ENCODE measurements at regions not wholly inside any gene's neighbourhood (a gene's known extent, or its start where the extent isn't known, plus 50 kb on each side); places are given as distances from the start of the nearest gene placed in this dataset.

DNA sequence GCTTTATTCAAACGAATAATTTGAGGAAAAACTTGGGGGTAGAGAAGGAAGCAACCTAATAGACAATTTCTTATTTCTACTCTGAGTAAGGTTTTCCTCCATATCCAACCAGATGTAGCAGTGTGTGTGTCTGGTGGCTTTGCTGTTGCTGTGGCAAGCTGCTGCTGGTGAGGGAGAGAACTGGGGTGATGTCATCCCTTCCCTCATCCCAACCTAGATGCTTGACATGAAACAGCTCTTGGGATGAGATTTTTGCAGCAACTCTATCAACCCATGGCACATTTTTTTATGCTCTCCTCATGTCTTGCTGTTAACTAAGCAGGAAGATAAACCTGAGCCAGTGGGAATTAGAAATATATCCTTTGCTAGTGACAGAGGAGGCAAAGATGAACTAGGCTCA lies 135.8 kb downstream of the PCSK1 start:
- RAD21 ChIA-PET (ENCODE audit: unreplicated experiment) = no interaction called here
- 43% methylated on average over 1 of the region's 1 CpG for WGBS (ENCODE audit: insufficient coverage, insufficient replicate concordance, low lambda C conversion rate, missing lambda C conversion rate)
- Histone ChIP-seq H3K4me2 (ENCODE audit: control insufficient read depth, insufficient read depth) (no peak overlapping the region), H3K27ac (ENCODE audit: control insufficient read depth, insufficient read depth) (no peak overlapping the region), H3K4me3 (no peak overlapping the region), H3K4me1 (ENCODE audit: control insufficient read depth, insufficient read depth, low read length) (no peaks in the 10 kb centered on the region), H3K36me3 (ENCODE audit: control insufficient read depth in 2 of 2, insufficient read depth in 2 of 2, low read length in 1 of 2) (no peaks in the 10 kb centered on the region), H3K27me3 (replicated peaks in 1 of 2; ENCODE audit: control insufficient read depth in 2 of 2, insufficient read depth in 2 of 2, low read length in 1 of 2) (no peaks in the 10 kb centered on the region), H3K9me3 (replicated peaks; ENCODE audit: control insufficient read depth, insufficient read depth, low read length) (peaks cover 3% of the 10 kb centered on the region; the same call in 2 of the 3 replicates), H4K20me1 (ENCODE audit: control insufficient read depth, insufficient read depth) (no peaks in the 10 kb centered on the region), H3K9ac (ENCODE audit: control insufficient read depth, insufficient read depth, low read length) (no peak overlapping the region), H3K79me2 (ENCODE audit: control insufficient read depth, insufficient read depth, low read length) (no peaks in the 10 kb centered on the region), H2AFZ (ENCODE audit: control insufficient read depth, low read depth, low read length) (no peak overlapping the region)
- intact Hi-C loops (cut with micrococcal nuclease; ENCODE audit: unreplicated experiment) = no loop called here
- CTCF ChIA-PET = interaction anchor here (1.3 kb wide), 1 partner anchor 142 kb away, joined by 6 read pairs; no protein-coding TSS in a partner anchor
- BruUV-seq (replicated peaks) = no TSS peak
- FAIRE-seq = no peak
- POLR2A ChIA-PET = no interaction called here
- in situ Hi-C loops (cut with MboI) = no loop called here
- ATAC-seq = no peak
- DNase-seq (ENCODE audit: low read depth, low spot score) = no peak
- SMC1A ChIA-PET (ENCODE audit: uncharacterized antibody, unreplicated experiment) = interaction anchor here (0.9 to 1.6 kb wide), 3 partner anchors 12 to 39 kb away, joined by 3 to 4 read pairs (median 3); no protein-coding TSS in a partner anchor
- TF ChIP-seq FOXK2 (IDR thresholded peaks at IDR 0.05) (no peak), BHLHE40 (IDR thresholded peaks at IDR 0.05; ENCODE audit: borderline replicate concordance in 1 of 2, low read depth in 2 of 2, low read length in 1 of 2) (no peak), JUNB (IDR thresholded peaks at IDR 0.05) (no peak), BMI1 (IDR thresholded peaks at IDR 0.05; ENCODE audit: borderline replicate concordance) (no peak), EGR1 (IDR thresholded peaks at IDR 0.05; ENCODE audit: borderline replicate concordance in 1 of 2, low read depth in 2 of 2, low read length in 2 of 2) (no peak), BRCA1 (IDR thresholded peaks at IDR 0.05; ENCODE audit: low read depth, low read length) (no peak), MEF2B (IDR thresholded peaks at IDR 0.05; ENCODE audit: partially characterized antibody, poor library complexity, severe bottlenecking) (no peak), PAX8 (IDR thresholded peaks at IDR 0.05) (no peak)
- TF ChIP-seq, protein P1, sequence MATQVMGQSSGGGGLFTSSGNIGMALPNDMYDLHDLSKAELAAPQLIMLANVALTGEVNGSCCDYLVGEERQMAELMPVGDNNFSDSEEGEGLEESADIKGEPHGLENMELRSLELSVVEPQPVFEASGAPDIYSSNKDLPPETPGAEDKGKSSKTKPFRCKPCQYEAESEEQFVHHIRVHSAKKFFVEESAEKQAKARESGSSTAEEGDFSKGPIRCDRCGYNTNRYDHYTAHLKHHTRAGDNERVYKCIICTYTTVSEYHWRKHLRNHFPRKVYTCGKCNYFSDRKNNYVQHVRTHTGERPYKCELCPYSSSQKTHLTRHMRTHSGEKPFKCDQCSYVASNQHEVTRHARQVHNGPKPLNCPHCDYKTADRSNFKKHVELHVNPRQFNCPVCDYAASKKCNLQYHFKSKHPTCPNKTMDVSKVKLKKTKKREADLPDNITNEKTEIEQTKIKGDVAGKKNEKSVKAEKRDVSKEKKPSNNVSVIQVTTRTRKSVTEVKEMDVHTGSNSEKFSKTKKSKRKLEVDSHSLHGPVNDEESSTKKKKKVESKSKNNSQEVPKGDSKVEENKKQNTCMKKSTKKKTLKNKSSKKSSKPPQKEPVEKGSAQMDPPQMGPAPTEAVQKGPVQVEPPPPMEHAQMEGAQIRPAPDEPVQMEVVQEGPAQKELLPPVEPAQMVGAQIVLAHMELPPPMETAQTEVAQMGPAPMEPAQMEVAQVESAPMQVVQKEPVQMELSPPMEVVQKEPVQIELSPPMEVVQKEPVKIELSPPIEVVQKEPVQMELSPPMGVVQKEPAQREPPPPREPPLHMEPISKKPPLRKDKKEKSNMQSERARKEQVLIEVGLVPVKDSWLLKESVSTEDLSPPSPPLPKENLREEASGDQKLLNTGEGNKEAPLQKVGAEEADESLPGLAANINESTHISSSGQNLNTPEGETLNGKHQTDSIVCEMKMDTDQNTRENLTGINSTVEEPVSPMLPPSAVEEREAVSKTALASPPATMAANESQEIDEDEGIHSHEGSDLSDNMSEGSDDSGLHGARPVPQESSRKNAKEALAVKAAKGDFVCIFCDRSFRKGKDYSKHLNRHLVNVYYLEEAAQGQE (IDR thresholded peaks at IDR 0.05; ENCODE audit: low read depth, low read length) = no peak
- TF ChIP-seq, protein P2, sequence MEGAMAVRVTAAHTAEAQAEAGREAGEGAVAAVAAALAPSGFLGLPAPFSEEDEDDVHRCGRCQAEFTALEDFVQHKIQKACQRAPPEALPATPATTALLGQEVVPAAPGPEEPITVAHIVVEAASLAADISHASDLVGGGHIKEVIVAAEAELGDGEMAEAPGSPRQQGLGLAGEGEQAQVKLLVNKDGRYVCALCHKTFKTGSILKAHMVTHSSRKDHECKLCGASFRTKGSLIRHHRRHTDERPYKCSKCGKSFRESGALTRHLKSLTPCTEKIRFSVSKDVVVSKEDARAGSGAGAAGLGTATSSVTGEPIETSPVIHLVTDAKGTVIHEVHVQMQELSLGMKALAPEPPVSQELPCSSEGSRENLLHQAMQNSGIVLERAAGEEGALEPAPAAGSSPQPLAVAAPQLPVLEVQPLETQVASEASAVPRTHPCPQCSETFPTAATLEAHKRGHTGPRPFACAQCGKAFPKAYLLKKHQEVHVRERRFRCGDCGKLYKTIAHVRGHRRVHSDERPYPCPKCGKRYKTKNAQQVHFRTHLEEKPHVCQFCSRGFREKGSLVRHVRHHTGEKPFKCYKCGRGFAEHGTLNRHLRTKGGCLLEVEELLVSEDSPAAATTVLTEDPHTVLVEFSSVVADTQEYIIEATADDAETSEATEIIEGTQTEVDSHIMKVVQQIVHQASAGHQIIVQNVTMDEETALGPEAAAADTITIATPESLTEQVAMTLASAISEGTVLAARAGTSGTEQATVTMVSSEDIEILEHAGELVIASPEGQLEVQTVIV (IDR thresholded peaks at IDR 0.05; ENCODE audit: borderline replicate concordance, partially characterized antibody) = no peak
- TF ChIP-seq, protein P3, sequence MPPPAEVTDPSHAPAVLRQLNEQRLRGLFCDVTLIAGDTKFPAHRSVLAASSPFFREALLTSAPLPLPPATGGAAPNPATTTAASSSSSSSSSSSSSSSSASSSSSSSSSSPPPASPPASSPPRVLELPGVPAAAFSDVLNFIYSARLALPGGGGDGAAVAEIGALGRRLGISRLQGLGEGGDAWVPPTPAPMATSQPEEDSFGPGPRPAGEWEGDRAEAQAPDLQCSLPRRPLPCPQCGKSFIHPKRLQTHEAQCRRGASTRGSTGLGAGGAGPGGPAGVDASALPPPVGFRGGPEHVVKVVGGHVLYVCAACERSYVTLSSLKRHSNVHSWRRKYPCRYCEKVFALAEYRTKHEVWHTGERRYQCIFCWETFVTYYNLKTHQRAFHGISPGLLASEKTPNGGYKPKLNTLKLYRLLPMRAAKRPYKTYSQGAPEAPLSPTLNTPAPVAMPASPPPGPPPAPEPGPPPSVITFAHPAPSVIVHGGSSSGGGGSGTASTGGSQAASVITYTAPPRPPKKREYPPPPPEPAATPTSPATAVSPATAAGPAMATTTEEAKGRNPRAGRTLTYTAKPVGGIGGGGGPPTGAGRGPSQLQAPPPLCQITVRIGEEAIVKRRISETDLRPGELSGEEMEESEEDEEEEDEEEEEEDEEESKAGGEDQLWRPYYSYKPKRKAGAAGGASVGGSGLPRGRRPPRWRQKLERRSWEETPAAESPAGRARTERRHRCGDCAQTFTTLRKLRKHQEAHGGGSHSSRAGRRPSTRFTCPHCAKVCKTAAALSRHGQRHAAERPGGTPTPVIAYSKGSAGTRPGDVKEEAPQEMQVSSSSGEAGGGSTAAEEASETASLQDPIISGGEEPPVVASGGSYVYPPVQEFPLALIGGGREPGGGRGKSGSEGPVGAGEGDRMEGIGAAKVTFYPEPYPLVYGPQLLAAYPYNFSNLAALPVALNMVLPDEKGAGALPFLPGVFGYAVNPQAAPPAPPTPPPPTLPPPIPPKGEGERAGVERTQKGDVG (CRISPR knock-in tag; IDR thresholded peaks at IDR 0.05) = no peak
